Activated B cell treated with CpG ODN at 0.5 μM for 24 hours (primary cell): ENCODE measurements at regions not wholly inside any gene's neighbourhood (a gene's known extent, or its start where the extent isn't known, plus 50 kb on each side); places are given as distances from the start of the nearest gene placed in this dataset.

Source experiments
- ATAC-seq: fragments of 200-7000 bp; cut with Tn5 transposase; one replicate; pipeline ENCODE4 v1.10.0; 2021; ENCODE audit warnings: low read depth, mild to moderate bottlenecking, moderate library complexity
- CTCF ChIA-PET: fragments of 350-600 bp; sonication (Branson Sonifier 250); formaldehyde crosslinking; loops from one replicate; lab custom pipeline; 2021; ENCODE audit warnings: antibody characterized with exemption; lab: Charles Lee
- POLR2A ChIA-PET: fragments of 350-600 bp; sonication (Branson Sonifier 250); formaldehyde crosslinking; loops from one replicate; lab custom pipeline; 2021; ENCODE audit warnings: antibody characterized with exemption; lab: Charles Lee
- DNase-seq: peaks from one replicate; pipeline ENCODE4 v3.0.0; 2022
- H3K27ac Mint-ChIP-seq: one replicate; pipeline ENCODE4 v1.8.0; 2020; ENCODE audit warnings: mixed read lengths
- H3K27me3 Mint-ChIP-seq: one replicate; pipeline ENCODE4 v1.8.0; 2021; ENCODE audit warnings: mixed read lengths
- H3K36me3 Mint-ChIP-seq: one replicate; pipeline ENCODE4 v1.8.0; 2021; ENCODE audit warnings: low read depth, mixed read lengths
- H3K4me1 Mint-ChIP-seq: one replicate; pipeline ENCODE4 v1.8.0; 2021; ENCODE audit warnings: mixed read lengths
- H3K4me3 Mint-ChIP-seq: one replicate; pipeline ENCODE4 v1.8.0; 2020; ENCODE audit warnings: mild to moderate bottlenecking, mixed read lengths
- H3K9me3 Mint-ChIP-seq: one replicate; pipeline ENCODE4 v1.8.0; 2020; ENCODE audit warnings: mixed read lengths
- CTCF ChIP-seq: fragments of 200-600 bp; IDR thresholded peaks from one replicate; pipeline ENCODE4 v1.8.0; 2022; ENCODE audit warnings: antibody characterized with exemption, mild to moderate bottlenecking
- intact Hi-C: fragments of 100-400 bp; cut with micrococcal nuclease; formaldehyde crosslinking; loops from one replicate; pipeline ENCODE4 v1.15.1; 2024

GRCh38 chr12:118704527-118705241 is 276.7 kb upstream of the SRRM4 start:
- ChIA-PET CTCF (no interaction called here), POLR2A (no interaction called here)
- Mint-ChIP-seq H3K27ac (no peak overlapping the region), H3K4me1 (no peaks in the 10 kb centered on the region), H3K27me3 (no peaks in the 10 kb centered on the region), H3K36me3 (no peaks in the 10 kb centered on the region), H3K4me3 (no peak overlapping the region), H3K9me3 (no peaks in the 10 kb centered on the region)
- TF ChIP-seq CTCF: no peak
- no peak for DNase-seq
- intact Hi-C loops: no loop called here
- no peak for ATAC-seq

- Mint-ChIP-seq H3K9me3 (no peaks in the 10 kb centered on the region), H3K4me3 (no peak overlapping the region), H3K27ac (no peak overlapping the region), H3K36me3 (no peaks in the 10 kb centered on the region), H3K4me1 (no peaks in the 10 kb centered on the region), H3K27me3 (no peaks in the 10 kb centered on the region)
- TF ChIP-seq CTCF: no peak
- DNase-seq (no peak), ATAC-seq (no peak)
- CTCF ChIA-PET: no interaction called here
- intact Hi-C loops: no loop called here
- POLR2A ChIA-PET: no interaction called here
Observed at GRCh38 chr12:118706437-118706836, 274.9 kb upstream of the SRRM4 start.

GRCh38 chr12:118709946-118710345 is 271.4 kb upstream of the SRRM4 start:
- Mint-ChIP-seq H3K9me3 (no peaks in the 10 kb centered on the region), H3K4me3 (no peak overlapping the region), H3K27ac (no peak overlapping the region), H3K27me3 (no peaks in the 10 kb centered on the region), H3K4me1 (no peaks in the 10 kb centered on the region), H3K36me3 (no peaks in the 10 kb centered on the region)
- intact Hi-C loops: no loop called here
- DNase-seq (no peak), ATAC-seq (no peak)
- POLR2A ChIA-PET: no interaction called here
- CTCF ChIA-PET: no interaction called here
- no peak for TF ChIP-seq CTCF

- POLR2A ChIA-PET: no interaction called here
- Mint-ChIP-seq H3K36me3 (no peaks in the 10 kb centered on the region), H3K27me3 (no peaks in the 10 kb centered on the region), H3K27ac (no peak overlapping the region), H3K9me3 (no peaks in the 10 kb centered on the region), H3K4me1 (no peaks in the 10 kb centered on the region), H3K4me3 (no peak overlapping the region)
- no peak for DNase-seq
- no peak for ATAC-seq
- intact Hi-C loops: no loop called here
- no peak for TF ChIP-seq CTCF
- CTCF ChIA-PET: no interaction called here
Observed at GRCh38 chr12:118711185-118711584, 270.2 kb upstream of the SRRM4 start.

GRCh38 chr12:118714051-118714460 is 267.3 kb upstream of the SRRM4 start:
- Mint-ChIP-seq H3K4me3 (no peak overlapping the region), H3K27me3 (no peaks in the 10 kb centered on the region), H3K27ac (no peak overlapping the region), H3K4me1 (no peaks in the 10 kb centered on the region), H3K9me3 (no peaks in the 10 kb centered on the region), H3K36me3 (no peaks in the 10 kb centered on the region)
- POLR2A ChIA-PET: no interaction called here
- TF ChIP-seq CTCF: no peak
- no peak for ATAC-seq
- no peak for DNase-seq
- CTCF ChIA-PET: no interaction called here
- intact Hi-C loops: no loop called here
